GM12801 (cell line): ENCODE measurements at regions not wholly inside any gene's neighbourhood (a gene's known extent, or its start where the extent isn't known, plus 50 kb on each side); places are given as distances from the start of the nearest gene placed in this dataset.

ENCODE experiments used
- TF ChIP-seq, protein P1 (sequence below): IDR thresholded peaks from one replicate; pipeline ENCODE4 v1.5.1; 2011; ENCODE audit warnings: control low read depth; ENCODE audit not compliant: insufficient read length; ENCODE audit errors: extremely low read depth

DNA sequence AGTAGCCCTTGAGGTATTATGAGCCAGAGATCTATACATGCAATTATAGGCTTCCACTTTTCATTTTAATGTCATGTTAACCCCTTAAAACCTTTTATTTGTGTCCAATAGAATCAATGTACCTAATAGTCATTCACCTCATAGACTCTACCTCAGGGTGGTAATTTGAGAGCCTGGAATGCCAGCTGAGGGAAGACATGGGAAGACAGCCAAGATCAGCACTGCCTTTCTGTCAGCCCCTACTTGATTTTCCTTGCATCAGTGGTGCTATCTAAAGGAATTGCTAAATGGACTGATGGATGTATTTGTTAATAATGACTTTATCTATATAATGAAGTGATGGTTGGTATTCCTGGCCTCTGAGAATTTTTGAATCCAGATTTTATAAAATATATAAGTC is 113.3 kb upstream of the GBE1 start:
- TF ChIP-seq, protein P1, sequence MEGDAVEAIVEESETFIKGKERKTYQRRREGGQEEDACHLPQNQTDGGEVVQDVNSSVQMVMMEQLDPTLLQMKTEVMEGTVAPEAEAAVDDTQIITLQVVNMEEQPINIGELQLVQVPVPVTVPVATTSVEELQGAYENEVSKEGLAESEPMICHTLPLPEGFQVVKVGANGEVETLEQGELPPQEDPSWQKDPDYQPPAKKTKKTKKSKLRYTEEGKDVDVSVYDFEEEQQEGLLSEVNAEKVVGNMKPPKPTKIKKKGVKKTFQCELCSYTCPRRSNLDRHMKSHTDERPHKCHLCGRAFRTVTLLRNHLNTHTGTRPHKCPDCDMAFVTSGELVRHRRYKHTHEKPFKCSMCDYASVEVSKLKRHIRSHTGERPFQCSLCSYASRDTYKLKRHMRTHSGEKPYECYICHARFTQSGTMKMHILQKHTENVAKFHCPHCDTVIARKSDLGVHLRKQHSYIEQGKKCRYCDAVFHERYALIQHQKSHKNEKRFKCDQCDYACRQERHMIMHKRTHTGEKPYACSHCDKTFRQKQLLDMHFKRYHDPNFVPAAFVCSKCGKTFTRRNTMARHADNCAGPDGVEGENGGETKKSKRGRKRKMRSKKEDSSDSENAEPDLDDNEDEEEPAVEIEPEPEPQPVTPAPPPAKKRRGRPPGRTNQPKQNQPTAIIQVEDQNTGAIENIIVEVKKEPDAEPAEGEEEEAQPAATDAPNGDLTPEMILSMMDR: no peak

DNA sequence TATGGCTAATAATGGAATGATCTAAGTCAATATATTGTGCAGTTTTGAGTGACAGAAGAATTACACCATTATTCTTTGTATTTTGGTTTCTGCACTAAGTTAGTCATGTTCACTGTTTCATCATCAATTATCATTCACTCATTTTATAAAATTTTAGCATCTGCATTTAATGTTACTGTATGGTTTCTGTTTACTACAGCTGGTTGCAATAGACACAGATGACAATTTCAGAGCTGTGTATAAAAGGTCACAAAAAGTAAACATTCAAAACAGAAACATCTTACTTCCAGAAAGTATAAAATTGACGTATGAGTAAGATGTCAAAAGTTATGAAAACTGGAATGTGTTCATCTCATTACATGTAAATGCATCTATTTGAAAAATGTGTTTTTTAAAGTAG is 111.1 kb upstream of the GBE1 start:
- TF ChIP-seq, protein P1: no peak

DNA sequence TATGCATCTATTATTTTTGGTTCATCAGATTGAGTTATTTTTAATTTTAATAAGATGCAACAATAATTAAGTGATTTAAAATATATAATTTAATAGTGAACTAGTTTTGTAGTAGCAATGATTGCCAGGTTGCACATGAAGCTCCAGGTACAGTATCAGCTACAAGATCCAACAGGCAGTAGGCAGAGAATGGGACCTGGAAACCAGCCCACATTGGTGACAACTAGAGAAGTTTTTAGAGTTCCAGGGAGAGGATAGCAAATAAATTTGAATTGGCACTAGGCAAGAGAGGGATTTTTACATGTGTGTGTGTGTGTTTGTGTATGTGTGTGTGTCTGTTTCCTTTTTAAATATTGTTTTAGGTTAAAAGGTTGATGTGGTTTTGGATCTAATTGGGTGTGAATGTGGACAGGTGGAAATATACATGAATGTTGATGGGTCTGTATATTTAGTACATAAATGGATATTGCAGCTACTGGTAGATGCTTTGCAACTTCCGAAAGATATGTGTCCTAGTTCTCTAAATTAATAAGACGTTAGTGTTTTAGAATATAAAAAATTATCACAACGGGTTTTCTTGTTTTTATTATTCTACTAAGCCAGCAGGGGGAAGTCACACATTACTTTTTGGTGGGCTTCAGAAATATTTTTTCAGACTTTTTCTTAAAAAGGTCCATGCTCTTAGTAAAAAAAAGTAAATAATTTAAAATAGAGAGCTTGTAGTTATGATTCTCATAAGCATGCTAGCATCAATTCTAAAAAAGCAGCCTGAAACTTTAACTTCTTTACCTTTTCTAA is 110.1 kb upstream of the GBE1 start:
- TF ChIP-seq, protein P1: no peak

DNA sequence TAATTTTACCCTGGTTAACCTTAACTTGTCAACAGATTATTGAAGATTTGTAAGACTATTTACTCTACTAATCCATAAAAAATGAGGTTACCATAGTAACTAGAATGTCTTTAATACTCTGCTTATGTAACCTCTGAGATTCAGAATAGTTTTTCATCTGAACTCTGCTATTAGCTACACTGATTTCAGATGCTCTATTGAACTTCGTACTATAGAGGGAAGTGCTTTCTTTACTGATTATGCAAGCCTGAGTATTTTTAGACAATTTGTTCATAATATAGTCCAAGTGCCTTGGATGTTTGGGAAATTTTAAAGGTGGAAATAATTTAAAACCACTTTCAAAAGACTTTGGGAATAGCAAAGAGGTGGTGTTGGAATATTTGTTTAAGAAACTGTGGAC is 107.9 kb upstream of the GBE1 start:
- TF ChIP-seq, protein P1: no peak

DNA sequence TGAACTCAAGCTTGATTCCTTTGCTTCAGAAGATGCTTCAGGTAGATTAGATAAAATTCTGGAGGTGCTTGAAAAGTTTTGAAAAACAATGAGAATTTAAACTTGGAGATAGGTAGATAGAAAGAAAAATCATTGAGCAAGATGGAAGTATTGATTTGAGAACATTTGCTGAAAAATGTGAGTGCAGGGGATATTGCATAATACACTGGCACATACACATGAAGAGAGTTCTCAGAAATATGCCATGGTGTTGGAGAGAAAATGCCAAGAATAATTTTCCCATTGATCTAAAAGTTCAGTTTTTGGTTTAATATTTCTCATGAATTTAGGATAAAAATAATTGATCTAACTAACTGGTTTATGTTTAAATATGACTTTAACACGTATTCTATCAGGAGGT is 107.2 kb upstream of the GBE1 start:
- TF ChIP-seq, protein P1: no peak

DNA sequence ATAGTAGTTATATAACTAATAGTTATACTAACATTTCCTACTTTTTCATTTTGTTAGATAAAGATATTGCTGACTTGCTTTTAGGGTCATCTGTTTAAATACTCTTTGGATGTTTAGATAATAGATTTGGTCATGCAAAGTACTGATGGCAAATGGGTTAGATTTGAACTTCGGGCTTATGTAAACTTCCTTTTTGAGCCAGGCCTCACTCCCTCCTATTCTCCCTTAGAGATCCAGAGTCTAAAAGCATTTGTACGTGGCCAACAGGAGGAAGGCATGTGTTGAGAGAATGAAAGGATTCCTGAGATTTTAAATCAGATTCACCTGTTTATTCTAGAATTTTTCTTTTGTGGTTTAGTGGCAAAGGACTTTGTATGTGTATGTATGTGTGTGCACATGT is 106.4 kb upstream of the GBE1 start:
- TF ChIP-seq, protein P1: no peak

DNA sequence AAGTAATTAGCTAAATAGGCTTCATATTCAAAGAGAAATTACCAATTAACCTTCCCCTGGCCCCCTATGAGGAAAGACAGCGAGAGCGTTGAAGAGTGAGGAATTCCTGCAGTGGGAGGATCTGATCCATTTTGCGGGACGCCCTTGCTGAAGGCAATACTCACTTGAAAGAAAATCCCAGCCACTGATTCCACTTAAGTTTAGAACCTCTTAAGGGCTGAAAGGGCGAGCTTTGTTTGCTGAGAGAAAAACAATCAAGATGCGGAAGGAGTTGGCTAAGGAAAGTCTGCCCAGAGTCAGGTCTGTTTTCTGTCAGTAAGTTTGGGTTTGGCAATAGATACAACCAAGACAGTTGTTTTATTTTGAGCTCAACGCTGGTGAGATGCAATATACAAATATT is 102.8 kb upstream of the GBE1 start:
- TF ChIP-seq, protein P1: no peak
